SU-DHL-6 (cell line): ENCODE measurements at regions not wholly inside any gene's neighbourhood (a gene's known extent, or its start where the extent isn't known, plus 50 kb on each side); places are given as distances from the start of the nearest gene placed in this dataset.

Source experiments
- H2AFZ ChIP-seq: fragments of 200-600 bp; sonication (generic); 2 replicates; pipeline ENCODE4 v1.6.1; 2014; ENCODE audit warnings: low read depth, mild to moderate bottlenecking, moderate library complexity, mixed read lengths, antibody characterized with exemption, low read length; ENCODE audit not compliant: severe bottlenecking
- H3F3A ChIP-seq: fragments of 200-600 bp; shearing (Covaris generic); 2 replicates; pipeline ENCODE4 v1.6.0; 2016; ENCODE audit warnings: antibody characterized with exemption, mild to moderate bottlenecking; ENCODE audit not compliant: insufficient read depth
- H3K27ac ChIP-seq: fragments of 200-600 bp; sonication (generic); 2 replicates; pipeline ENCODE4 v1.5.1; 2016; ENCODE audit warnings: low read depth, mild to moderate bottlenecking, low read length, moderate library complexity, mixed read lengths
- H3K27me3 ChIP-seq: fragments of 200-600 bp; sonication (generic), shearing (Covaris generic); 2 replicates; pipeline ENCODE4 v1.6.0; 2014; ENCODE audit warnings: mild to moderate bottlenecking, low read length
- H3K36me3 ChIP-seq: fragments of 200-600 bp; sonication (generic); 2 replicates; pipeline ENCODE4 v1.6.1; 2014; ENCODE audit warnings: mild to moderate bottlenecking, low read length, mixed read lengths
- H3K4me2 ChIP-seq: fragments of 300-600, 200-600 bp; shearing (Covaris generic), sonication (generic); 2 replicates; pipeline ENCODE4 v1.6.0; 2014; ENCODE audit warnings: low read length, low read depth, mild to moderate bottlenecking; ENCODE audit not compliant: poor library complexity, severe bottlenecking
- H3K4me3 ChIP-seq: fragments of 200-600 bp; sonication (generic); 2 replicates; pipeline ENCODE4 v1.5.1; 2014; ENCODE audit warnings: antibody characterized with exemption, low read length, mild to moderate bottlenecking, mixed read lengths; ENCODE audit not compliant: insufficient read depth, poor library complexity, severe bottlenecking
- H3K79me2 ChIP-seq: fragments of 200-600 bp; sonication (generic); 2 replicates; pipeline ENCODE4 v1.6.1; 2014; ENCODE audit warnings: mild to moderate bottlenecking, low read length, moderate library complexity; ENCODE audit not compliant: insufficient read depth
- H3K9ac ChIP-seq: fragments of 200-600 bp; sonication (generic); 2 replicates; pipeline ENCODE4 v1.7.0; 2014; ENCODE audit warnings: mild to moderate bottlenecking, low read length
- H3K9me2 ChIP-seq: fragments of 200-600 bp; sonication (generic); replicated peaks from 2 replicates; pipeline ENCODE4 v1.6.1; 2014; ENCODE audit warnings: low read length; ENCODE audit not compliant: insufficient read depth
- H3K9me3 ChIP-seq: fragments of 200-600 bp; sonication (generic); 2 replicates; pipeline ENCODE4 v1.6.1; 2014; ENCODE audit warnings: low read length, mixed read lengths; ENCODE audit not compliant: insufficient read depth
- H4K20me1 ChIP-seq: fragments of 200-600 bp; sonication (generic); 2 replicates; pipeline ENCODE4 v1.6.1; 2014; ENCODE audit warnings: low read depth, mild to moderate bottlenecking, antibody characterized with exemption, low read length, moderate library complexity, mixed read lengths
- CTCF ChIP-seq: fragments of 200-600 bp; sonication (generic); IDR thresholded peaks from one replicate; pipeline ENCODE4 v1.5.1; 2017; ENCODE audit warnings: antibody characterized with exemption, mild to moderate bottlenecking, low read length, moderate library complexity; ENCODE audit not compliant: insufficient read depth, poor library complexity, severe bottlenecking
- EZH2phosphoT487 ChIP-seq: fragments of 200-600 bp; sonication (generic), shearing (Covaris generic); conservative IDR thresholded peaks from 2 replicates; pipeline ENCODE4 v1.6.1; 2018; ENCODE audit warnings: mild to moderate bottlenecking, antibody characterized with exemption, low read length, moderate library complexity, mixed read lengths

GRCh38 chr19:28397306-28397705 lies 815.6 kb downstream of the UQCRFS1 start:
- no peaks in the 10 kb centered on the region for H4K20me1 ChIP-seq
- H3K27me3 ChIP-seq, result no peaks in the 10 kb centered on the region
- no peaks in the 10 kb centered on the region for H3K36me3 ChIP-seq
- no peak overlapping the region for H3K4me2 ChIP-seq
- no peak overlapping the region for H2AFZ ChIP-seq
- H3K9me3 ChIP-seq, result no peaks in the 10 kb centered on the region
- peaks cover 18% of the 10 kb centered on the region for H3F3A ChIP-seq
- TF ChIP-seq CTCF (no peak), EZH2phosphoT487 (no peak)
- H3K9ac ChIP-seq, result no peak overlapping the region
- H3K27ac ChIP-seq, result no peak overlapping the region
- H3K79me2 ChIP-seq, result no peaks in the 10 kb centered on the region
- no peak overlapping the region for H3K4me3 ChIP-seq
- no peaks in the 10 kb centered on the region for H3K9me2 ChIP-seq

- Histone ChIP-seq H3K9me3 (no peaks in the 10 kb centered on the region), H3K27me3 (no peaks in the 10 kb centered on the region), H3K9ac (no peak overlapping the region), H3K36me3 (no peaks in the 10 kb centered on the region), H3F3A (peaks cover 13% of the 10 kb centered on the region), H3K4me3 (no peak overlapping the region), H3K79me2 (no peaks in the 10 kb centered on the region), H4K20me1 (no peaks in the 10 kb centered on the region), H3K4me2 (no peak overlapping the region), H3K27ac (no peak overlapping the region), H2AFZ (no peak overlapping the region), H3K9me2 (no peaks in the 10 kb centered on the region)
- TF ChIP-seq CTCF (no peak), EZH2phosphoT487 (no peak)
Measured at GRCh38 chr19:28396287-28396831, 816.6 kb downstream of the UQCRFS1 start.

GRCh38 chr19:28394725-28395124 lies 818.2 kb downstream of the UQCRFS1 start:
- TF ChIP-seq EZH2phosphoT487 (no peak), CTCF (no peak)
- peak overlapping the region; percentile 44 for H3K4me2 ChIP-seq

More at GRCh38 chr19:28394725-28395124, 818.2 kb downstream of the UQCRFS1 start:
- no peak overlapping the region for H2AFZ ChIP-seq
- H3K9ac ChIP-seq, result no peak overlapping the region
- no peaks in the 10 kb centered on the region for H3K27me3 ChIP-seq
- no peaks in the 10 kb centered on the region for H3K9me3 ChIP-seq
- no peaks in the 10 kb centered on the region for H3K79me2 ChIP-seq
- H3F3A ChIP-seq, result peaks cover 13% of the 10 kb centered on the region
- H3K27ac ChIP-seq, result no peak overlapping the region
- no peaks in the 10 kb centered on the region for H3K36me3 ChIP-seq
- H3K4me3 ChIP-seq, result no peak overlapping the region
- no peaks in the 10 kb centered on the region for H4K20me1 ChIP-seq
- no peaks in the 10 kb centered on the region for H3K9me2 ChIP-seq
